22Rv1 (cell line): ENCODE measurements at regions not wholly inside any gene's neighbourhood (a gene's known extent, or its start where the extent isn't known, plus 50 kb on each side); places are given as distances from the start of the nearest gene placed in this dataset.

Experiments
- ZFX ChIP-seq: fragments of 450-650 bp; IDR thresholded peaks from 2 replicates; pipeline ENCODE4 v1.6.1; 2017; ENCODE audit warnings: antibody characterized with exemption, borderline replicate concordance
- TF ChIP-seq, protein P1 (sequence below): fragments of 450-650 bp; IDR thresholded peaks from 2 replicates; pipeline ENCODE4 v1.5.1; 2017; ENCODE audit warnings: mild to moderate bottlenecking

DNA sequence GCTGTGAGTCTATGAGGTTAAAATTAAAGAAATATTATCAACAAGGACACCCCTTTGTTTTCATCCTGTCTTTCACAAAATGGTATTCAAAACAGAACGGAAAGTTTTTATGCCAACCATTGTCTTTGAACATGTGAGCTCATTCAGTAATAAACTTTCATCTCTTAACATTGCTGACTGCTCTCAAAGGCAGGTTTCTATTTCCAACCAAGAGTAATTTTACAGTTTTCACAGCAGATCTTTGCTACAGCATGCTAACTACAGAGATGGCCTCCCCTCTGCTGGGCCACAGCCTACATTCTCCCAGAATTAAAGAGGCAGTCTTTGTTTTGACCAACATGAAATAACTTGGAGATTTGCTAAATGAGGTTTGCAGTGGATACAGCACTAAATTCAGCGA lies 101.5 kb downstream of the DMRT2 start:
- TF ChIP-seq, protein P1, sequence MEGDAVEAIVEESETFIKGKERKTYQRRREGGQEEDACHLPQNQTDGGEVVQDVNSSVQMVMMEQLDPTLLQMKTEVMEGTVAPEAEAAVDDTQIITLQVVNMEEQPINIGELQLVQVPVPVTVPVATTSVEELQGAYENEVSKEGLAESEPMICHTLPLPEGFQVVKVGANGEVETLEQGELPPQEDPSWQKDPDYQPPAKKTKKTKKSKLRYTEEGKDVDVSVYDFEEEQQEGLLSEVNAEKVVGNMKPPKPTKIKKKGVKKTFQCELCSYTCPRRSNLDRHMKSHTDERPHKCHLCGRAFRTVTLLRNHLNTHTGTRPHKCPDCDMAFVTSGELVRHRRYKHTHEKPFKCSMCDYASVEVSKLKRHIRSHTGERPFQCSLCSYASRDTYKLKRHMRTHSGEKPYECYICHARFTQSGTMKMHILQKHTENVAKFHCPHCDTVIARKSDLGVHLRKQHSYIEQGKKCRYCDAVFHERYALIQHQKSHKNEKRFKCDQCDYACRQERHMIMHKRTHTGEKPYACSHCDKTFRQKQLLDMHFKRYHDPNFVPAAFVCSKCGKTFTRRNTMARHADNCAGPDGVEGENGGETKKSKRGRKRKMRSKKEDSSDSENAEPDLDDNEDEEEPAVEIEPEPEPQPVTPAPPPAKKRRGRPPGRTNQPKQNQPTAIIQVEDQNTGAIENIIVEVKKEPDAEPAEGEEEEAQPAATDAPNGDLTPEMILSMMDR: no peak
- TF ChIP-seq ZFX: no peak
